Tibial artery (tissue), 4 donors: ENCODE measurements at regions not wholly inside any gene's neighbourhood (a gene's known extent, or its start where the extent isn't known, plus 50 kb on each side); places are given as distances from the start of the nearest gene placed in this dataset.

Source experiments
- DNase-seq, 2 donors: peaks; one replicate each; pipeline ENCODE4 v3.0.0-alpha.2; 2019
- H3K27ac ChIP-seq, 2 donors: fragments of 200-600 bp; sonication (generic) in 1 of 2; 1 replicate in 1 of 2; 2 replicates in 1 of 2; pipeline ENCODE4 v1.5.1; 2018 to 2019; ENCODE audit warnings: mild to moderate bottlenecking in 1 of 2
- H3K27me3 ChIP-seq, 2 donors: fragments of 200-600 bp; sonication (generic) in 1 of 2; one replicate each; pipeline versions ENCODE4 v1.5.1 to v1.6.0; 2016 to 2019
- H3K36me3 ChIP-seq, 3 donors: fragments of 200-600 bp; sonication (generic) in 2 of 3; one replicate each; pipeline ENCODE4 v1.5.1; 2016 to 2019; ENCODE audit warnings: mild to moderate bottlenecking in 2 of 3
- H3K4me1 ChIP-seq, 4 donors: fragments of 200-600 bp; sonication (generic) in 2 of 4; 1 replicate in 3 of 4; 2 replicates in 1 of 4; pipeline ENCODE4 v1.5.1; 2016 to 2019
- H3K4me3 ChIP-seq, 2 donors: fragments of 200-600 bp; sonication (generic) in 1 of 2; 1 replicate in 1 of 2; 2 replicates in 1 of 2; pipeline ENCODE4 v1.5.1; 2018 to 2019; ENCODE audit warnings: mild to moderate bottlenecking in 2 of 2
- H3K9me3 ChIP-seq, 3 donors: fragments of 200-600 bp; sonication (generic) in 1 of 3; one replicate each; pipeline ENCODE4 v1.5.1; 2016 to 2019
- CTCF ChIP-seq, 2 experiments: fragments of 200-600 bp in 1 of 2; fragments of 450-650 bp in 1 of 2; IDR thresholded peaks; one replicate each; pipeline ENCODE4 v1.5.1; 2017 to 2019; ENCODE audit warnings: antibody characterized with exemption in 2 of 2, mild to moderate bottlenecking in 1 of 2, moderate library complexity in 1 of 2
- intact Hi-C: fragments of 100-400 bp; cut with DNase I; formaldehyde crosslinking; loops from one replicate; pipeline ENCODE4 v1.15.0; 2023; ENCODE audit warnings: low total_unique reads

DNA sequence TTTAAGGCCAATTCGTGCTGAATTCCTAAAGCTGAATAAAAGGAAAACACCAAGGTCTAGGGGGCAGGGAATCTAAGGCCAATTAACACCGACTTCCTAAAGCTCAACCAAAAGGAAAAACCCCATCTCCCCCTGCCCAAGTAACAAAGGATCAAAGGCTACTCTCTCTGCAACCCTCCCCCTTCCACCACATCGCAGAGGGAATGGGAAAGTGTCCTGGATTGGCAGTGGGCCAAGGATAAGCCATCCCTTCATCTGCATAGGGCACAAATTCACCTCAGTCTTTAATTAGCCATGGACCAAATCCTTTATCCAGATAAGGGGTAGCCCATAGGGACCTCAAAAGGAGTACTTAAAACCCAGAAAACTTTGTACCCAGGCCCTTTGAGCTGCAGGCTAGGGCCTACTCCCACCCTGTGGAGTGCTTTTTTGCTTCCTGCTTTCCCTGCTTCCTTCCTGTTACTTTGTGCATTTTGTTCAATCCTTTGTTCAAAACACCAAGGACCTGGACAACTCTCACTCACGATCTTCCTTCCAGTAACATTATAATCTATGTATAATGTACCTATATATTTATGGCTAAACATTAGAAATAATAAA is 2119.8 kb upstream of the CELF4 start:
- H3K27me3 ChIP-seq = no peaks in the 10 kb centered on the region
- no peak for TF ChIP-seq CTCF (IDR thresholded peaks at IDR 0.05)
- no peaks in the 10 kb centered on the region for H3K4me1 ChIP-seq
- H3K9me3 ChIP-seq = no peaks in the 10 kb centered on the region
- intact Hi-C loops = no loop called here
- no peak overlapping the region for H3K27ac ChIP-seq
- no peak for DNase-seq
- no peak overlapping the region for H3K4me3 ChIP-seq
- H3K36me3 ChIP-seq = no peaks in the 10 kb centered on the region

GRCh38 chr18:39681061-39681460 is 2115.5 kb upstream of the CELF4 start:
- Histone ChIP-seq H3K27ac (no peak overlapping the region), H3K4me1 (no peaks in the 10 kb centered on the region), H3K36me3 (no peaks in the 10 kb centered on the region), H3K27me3 (no peaks in the 10 kb centered on the region), H3K9me3 (no peaks in the 10 kb centered on the region), H3K4me3 (no peak overlapping the region)
- no peak for TF ChIP-seq CTCF (IDR thresholded peaks at IDR 0.05)
- intact Hi-C loops = no loop called here
- no peak for DNase-seq

DNA sequence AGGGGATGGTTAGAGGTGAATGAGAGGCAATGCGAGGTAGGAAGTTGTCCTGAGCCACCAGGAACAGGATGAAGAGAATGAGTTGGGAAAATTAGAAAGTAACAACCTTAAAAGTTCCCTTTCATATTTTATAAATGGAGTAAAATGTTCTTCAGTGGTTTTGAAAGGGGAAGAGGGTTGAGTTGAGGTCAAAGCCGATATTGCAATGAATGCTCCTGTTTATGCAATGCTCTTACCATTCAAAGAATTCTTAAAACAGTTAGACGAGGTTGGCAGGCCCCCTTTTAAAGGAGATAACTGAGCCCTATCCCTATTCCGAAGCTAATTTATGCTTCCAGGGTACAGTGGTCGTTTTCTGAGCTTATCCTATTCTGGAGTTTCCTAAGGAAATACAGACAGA is 2110.3 kb upstream of the CELF4 start:
- Histone ChIP-seq H3K9me3 (no peaks in the 10 kb centered on the region), H3K36me3 (no peaks in the 10 kb centered on the region), H3K4me1 (no peaks in the 10 kb centered on the region), H3K27me3 (no peaks in the 10 kb centered on the region), H3K27ac (no peak overlapping the region), H3K4me3 (no peak overlapping the region)
- intact Hi-C loops = no loop called here
- DNase-seq = no peak
- TF ChIP-seq CTCF (IDR thresholded peaks at IDR 0.05) = no peak

GRCh38 chr18:39675368-39675767 is 2109.8 kb upstream of the CELF4 start:
- Histone ChIP-seq H3K4me3 (no peak overlapping the region), H3K36me3 (no peaks in the 10 kb centered on the region), H3K27me3 (no peaks in the 10 kb centered on the region), H3K27ac (no peak overlapping the region), H3K4me1 (no peaks in the 10 kb centered on the region), H3K9me3 (no peaks in the 10 kb centered on the region)
- intact Hi-C loops = no loop called here
- no peak for TF ChIP-seq CTCF (IDR thresholded peaks at IDR 0.05)
- DNase-seq = no peak

DNA sequence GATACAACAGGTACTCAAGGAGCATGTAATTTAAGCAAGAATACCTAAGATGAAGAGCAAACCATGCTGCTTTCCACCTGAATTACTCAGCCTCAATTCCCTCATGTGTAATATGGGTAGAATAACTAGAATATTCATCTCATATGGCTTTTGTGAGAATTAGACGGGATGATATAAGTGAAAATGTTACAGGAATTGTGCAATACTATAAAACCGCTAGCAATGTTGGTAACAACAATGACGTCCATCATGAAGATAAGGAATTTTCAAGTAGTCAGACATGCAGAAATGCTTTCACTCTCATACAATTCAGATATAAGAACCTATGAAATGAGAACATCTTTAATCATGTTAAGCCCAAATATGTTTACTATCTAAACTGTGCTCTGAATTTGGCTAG is 2106.6 kb upstream of the CELF4 start:
- TF ChIP-seq CTCF (IDR thresholded peaks at IDR 0.05) = no peak
- intact Hi-C loops = no loop called here
- H3K27me3 ChIP-seq = no peaks in the 10 kb centered on the region
- H3K36me3 ChIP-seq = no peaks in the 10 kb centered on the region
- no peaks in the 10 kb centered on the region for H3K4me1 ChIP-seq
- no peak overlapping the region for H3K27ac ChIP-seq
- no peaks in the 10 kb centered on the region for H3K9me3 ChIP-seq
- DNase-seq = no peak
- no peak overlapping the region for H3K4me3 ChIP-seq

DNA sequence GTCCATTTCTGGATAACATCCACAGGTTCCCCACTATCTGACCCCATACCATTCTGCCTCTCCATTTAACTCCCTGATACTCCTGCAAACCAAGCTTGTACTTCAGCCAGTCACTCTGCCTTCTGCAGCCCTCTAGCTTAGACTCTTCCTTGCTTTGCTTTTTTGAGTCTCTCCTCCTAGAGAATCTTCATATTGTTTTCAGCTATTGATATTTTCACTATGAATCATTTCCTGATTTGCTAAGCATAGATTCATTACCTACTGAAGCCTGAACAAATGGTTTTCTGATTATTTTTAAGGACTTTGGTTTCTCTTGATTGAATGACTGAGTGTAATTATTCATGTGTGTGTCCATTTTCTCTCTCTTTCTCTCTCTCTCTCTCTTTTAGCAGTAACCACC is 2102.3 kb upstream of the CELF4 start:
- TF ChIP-seq CTCF (IDR thresholded peaks at IDR 0.05) = no peak

More for the DNA sequence above, 2102.3 kb upstream of the CELF4 start:
- Histone ChIP-seq H3K27ac (no peak overlapping the region), H3K4me1 (no peaks in the 10 kb centered on the region), H3K27me3 (no peaks in the 10 kb centered on the region), H3K9me3 (no peaks in the 10 kb centered on the region), H3K4me3 (no peak overlapping the region), H3K36me3 (no peaks in the 10 kb centered on the region)
- intact Hi-C loops = no loop called here
- DNase-seq = no peak
